Ascending aorta (tissue), 2 donors: ENCODE measurements at regions not wholly inside any gene's neighbourhood (a gene's known extent, or its start where the extent isn't known, plus 50 kb on each side); places are given as distances from the start of the nearest gene placed in this dataset.
"Not testable (repeated sequence)": the region's sequence is repeated elsewhere in the genome, so short reads cannot be mapped to it uniquely, and the experiment has no call there.

Experiments
- DNase-seq, 2 donors: peaks; one replicate each; pipeline ENCODE4 v3.0.0-alpha.2; 2019; ENCODE audit warnings: low spot score in 2 of 2
- H3K27ac ChIP-seq, 2 donors: fragments of 200-600 bp; sonication (generic); one replicate each; pipeline ENCODE4 v1.5.1; 2016 to 2017; ENCODE audit warnings: mild to moderate bottlenecking in 1 of 2
- H3K27me3 ChIP-seq: fragments of 200-600 bp; sonication (generic); one replicate; pipeline ENCODE4 v1.5.1; 2017
- H3K36me3 ChIP-seq, 2 donors: fragments of 200-600 bp; sonication (generic); one replicate each; pipeline ENCODE4 v1.5.1; 2016
- H3K4me1 ChIP-seq, 2 donors: fragments of 200-600 bp; sonication (generic); one replicate each; pipeline ENCODE4 v1.5.1; 2016 to 2017; ENCODE audit warnings: mild to moderate bottlenecking in 1 of 2
- H3K4me3 ChIP-seq, 2 donors: fragments of 200-600 bp; sonication (generic); one replicate each; pipeline ENCODE4 v1.5.1; 2016 to 2017; ENCODE audit warnings: mild to moderate bottlenecking in 1 of 2
- H3K9me3 ChIP-seq, 2 donors: fragments of 200-600 bp; sonication (generic); one replicate each; pipeline ENCODE4 v1.5.1; 2016
- CTCF ChIP-seq, 3 experiments: fragments of 200-600 bp in 2 of 3; fragments of 450-650 bp in 1 of 3; sonication (generic) in 2 of 3; IDR thresholded peaks; one replicate each; pipeline ENCODE4 v1.5.1; 2016 to 2019; ENCODE audit warnings: antibody characterized with exemption in 3 of 3, mild to moderate bottlenecking in 1 of 3, moderate library complexity in 1 of 3
- intact Hi-C: fragments of 100-400 bp; cut with DNase I; formaldehyde crosslinking; loops from one replicate; pipeline ENCODE4 v1.15.1; 2023

GRCh38 chr10:25867321-25867720 is 66.7 kb upstream of the MYO3A start:
- no peak overlapping the region for H3K27ac ChIP-seq
- intact Hi-C loops = no loop called here
- no peaks in the 10 kb centered on the region for H3K4me1 ChIP-seq
- no peaks in the 10 kb centered on the region for H3K36me3 ChIP-seq
- H3K4me3 ChIP-seq = no peak overlapping the region
- no peak for DNase-seq
- no peaks in the 10 kb centered on the region for H3K9me3 ChIP-seq
- TF ChIP-seq CTCF (IDR thresholded peaks at IDR 0.05) = no peak
- H3K27me3 ChIP-seq = no peaks in the 10 kb centered on the region

GRCh38 chr10:25869067-25869591 is 64.9 kb upstream of the MYO3A start:
- Histone ChIP-seq H3K4me1 (no peaks in the 10 kb centered on the region), H3K9me3 (no peaks in the 10 kb centered on the region), H3K27ac (no peak overlapping the region), H3K4me3 (no peak overlapping the region), H3K27me3 (no peaks in the 10 kb centered on the region), H3K36me3 (no peaks in the 10 kb centered on the region)
- TF ChIP-seq CTCF (IDR thresholded peaks at IDR 0.05) = no peak
- no peak for DNase-seq
- intact Hi-C loops = no loop called here

GRCh38 chr10:25869609-25870008 is 64.4 kb upstream of the MYO3A start:
- Histone ChIP-seq H3K27me3 (no peaks in the 10 kb centered on the region), H3K36me3 (no peaks in the 10 kb centered on the region), H3K4me3 (no peak overlapping the region), H3K27ac (no peak overlapping the region), H3K9me3 (no peaks in the 10 kb centered on the region), H3K4me1 (no peaks in the 10 kb centered on the region)
- intact Hi-C loops = no loop called here
- DNase-seq = no peak
- TF ChIP-seq CTCF (IDR thresholded peaks at IDR 0.05) = no peak

GRCh38 chr10:25874402-25874801 is 59.6 kb upstream of the MYO3A start:
- intact Hi-C loops = loop anchor here (2.0 kb wide), 1 partner anchor 394 kb away; no protein-coding TSS in a partner anchor
- H3K4me3 ChIP-seq, DNase-seq, H3K27ac ChIP-seq, H3K9me3 ChIP-seq, H3K27me3 ChIP-seq, H3K36me3 ChIP-seq, H3K4me1 ChIP-seq: not testable (repeated sequence)

GRCh38 chr10:25875556-25876165 is 58.4 kb upstream of the MYO3A start:
- intact Hi-C loops = loop anchor here (2.0 to 5.0 kb wide), 2 partner anchors 393 to 682 kb away; no protein-coding TSS in a partner anchor
- Histone ChIP-seq H3K4me3 (no peak overlapping the region), H3K27me3 (no peaks in the 10 kb centered on the region), H3K27ac (no peak overlapping the region), H3K9me3 (no peaks in the 10 kb centered on the region), H3K36me3 (no peaks in the 10 kb centered on the region), H3K4me1 (no peaks in the 10 kb centered on the region)
- peak in 1 of 2 donors; percentile 74 for DNase-seq
- TF ChIP-seq CTCF (IDR thresholded peaks at IDR 0.05) = peak; percentile 24 to 86 (median 70)

- H3K4me1 ChIP-seq = no peaks in the 10 kb centered on the region
- H3K9me3 ChIP-seq = no peaks in the 10 kb centered on the region
- no peak for DNase-seq
- H3K27me3 ChIP-seq = no peaks in the 10 kb centered on the region
- no peak overlapping the region for H3K27ac ChIP-seq
- no peak overlapping the region for H3K4me3 ChIP-seq
- TF ChIP-seq CTCF (IDR thresholded peaks at IDR 0.05) = no peak
- intact Hi-C loops = loop anchor here (5.0 kb wide), 1 partner anchor 680 kb away; no protein-coding TSS in a partner anchor
- H3K36me3 ChIP-seq = no peaks in the 10 kb centered on the region
Observed at GRCh38 chr10:25877296-25877695, 56.7 kb upstream of the MYO3A start.
